Germinal center (tissue), 1 donor: ENCODE measurements at regions not wholly inside any gene's neighbourhood (a gene's known extent, or its start where the extent isn't known, plus 50 kb on each side); places are given as distances from the start of the nearest gene placed in this dataset.

ENCODE experiments used
- DNase-seq: peaks from one replicate; pipeline ENCODE4 v3.0.0; 2012; ENCODE audit warnings: mixed read lengths, low spot score

- DNase-seq = no peak
Observed at GRCh38 chr6:82818727-82819126, 246.9 kb downstream of the UBE3D start.

- DNase-seq = no peak
Observed at GRCh38 chr6:82823361-82823760, 242.3 kb downstream of the UBE3D start.

- DNase-seq = no peak
Observed at GRCh38 chr6:82832811-82833210, 232.8 kb downstream of the UBE3D start.

- no peak for DNase-seq
Observed at GRCh38 chr6:82833481-82833880, 232.2 kb downstream of the UBE3D start.

GRCh38 chr6:82836022-82836575 is 229.5 kb downstream of the UBE3D start:
- no peak for DNase-seq

GRCh38 chr6:82840571-82840970 is 225.1 kb downstream of the UBE3D start:
- no peak for DNase-seq

GRCh38 chr6:82841309-82841708 is 224.3 kb downstream of the UBE3D start:
- no peak for DNase-seq
